GM12864 (cell line): ENCODE measurements at regions not wholly inside any gene's neighbourhood (a gene's known extent, or its start where the extent isn't known, plus 50 kb on each side); places are given as distances from the start of the nearest gene placed in this dataset.

Experiments used
- DNase-seq: peaks from one replicate; pipeline ENCODE4 v3.0.0-alpha.2; 2011; ENCODE audit warnings: low read depth
- H3K4me3 ChIP-seq: 2 replicates; pipeline ENCODE4 v1.5.1; 2011; ENCODE audit warnings: mild to moderate bottlenecking, low read depth, low read length, control low read depth
- TF ChIP-seq, protein P1 (sequence below): IDR thresholded peaks from 2 replicates; pipeline ENCODE4 v1.5.1; 2011; ENCODE audit warnings: low read depth, mild to moderate bottlenecking, moderate library complexity, low read length, control low read depth, inconsistent platforms; ENCODE audit errors: missing control alignments

DNA sequence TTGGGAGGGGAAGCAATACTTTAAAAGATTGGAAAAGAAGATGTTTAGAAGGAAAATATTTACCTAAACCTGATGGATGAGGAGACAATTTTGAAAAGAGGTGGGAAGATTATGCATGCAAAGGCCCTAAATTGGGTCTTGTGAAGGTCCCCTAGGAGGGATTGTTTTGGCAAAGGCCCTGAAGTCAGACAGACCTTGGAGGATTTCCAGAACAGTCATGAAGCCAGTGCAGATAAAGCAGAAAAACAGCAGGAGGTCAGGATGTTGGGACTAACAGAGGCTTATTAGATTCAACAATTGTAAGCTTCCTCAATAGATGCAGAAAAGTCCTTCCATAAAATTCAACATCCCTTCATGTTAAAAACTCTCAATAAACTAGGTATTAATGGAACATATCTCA is 361.0 kb upstream of the CDH6 start:
- H3K4me3 ChIP-seq: no peak overlapping the region
- no peak for DNase-seq
- TF ChIP-seq, protein P1, sequence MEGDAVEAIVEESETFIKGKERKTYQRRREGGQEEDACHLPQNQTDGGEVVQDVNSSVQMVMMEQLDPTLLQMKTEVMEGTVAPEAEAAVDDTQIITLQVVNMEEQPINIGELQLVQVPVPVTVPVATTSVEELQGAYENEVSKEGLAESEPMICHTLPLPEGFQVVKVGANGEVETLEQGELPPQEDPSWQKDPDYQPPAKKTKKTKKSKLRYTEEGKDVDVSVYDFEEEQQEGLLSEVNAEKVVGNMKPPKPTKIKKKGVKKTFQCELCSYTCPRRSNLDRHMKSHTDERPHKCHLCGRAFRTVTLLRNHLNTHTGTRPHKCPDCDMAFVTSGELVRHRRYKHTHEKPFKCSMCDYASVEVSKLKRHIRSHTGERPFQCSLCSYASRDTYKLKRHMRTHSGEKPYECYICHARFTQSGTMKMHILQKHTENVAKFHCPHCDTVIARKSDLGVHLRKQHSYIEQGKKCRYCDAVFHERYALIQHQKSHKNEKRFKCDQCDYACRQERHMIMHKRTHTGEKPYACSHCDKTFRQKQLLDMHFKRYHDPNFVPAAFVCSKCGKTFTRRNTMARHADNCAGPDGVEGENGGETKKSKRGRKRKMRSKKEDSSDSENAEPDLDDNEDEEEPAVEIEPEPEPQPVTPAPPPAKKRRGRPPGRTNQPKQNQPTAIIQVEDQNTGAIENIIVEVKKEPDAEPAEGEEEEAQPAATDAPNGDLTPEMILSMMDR: no peak

GRCh38 chr5:30831605-30832004 is 361.9 kb upstream of the CDH6 start:
- no peak for DNase-seq
- TF ChIP-seq, protein P1: no peak
- no peak overlapping the region for H3K4me3 ChIP-seq

DNA sequence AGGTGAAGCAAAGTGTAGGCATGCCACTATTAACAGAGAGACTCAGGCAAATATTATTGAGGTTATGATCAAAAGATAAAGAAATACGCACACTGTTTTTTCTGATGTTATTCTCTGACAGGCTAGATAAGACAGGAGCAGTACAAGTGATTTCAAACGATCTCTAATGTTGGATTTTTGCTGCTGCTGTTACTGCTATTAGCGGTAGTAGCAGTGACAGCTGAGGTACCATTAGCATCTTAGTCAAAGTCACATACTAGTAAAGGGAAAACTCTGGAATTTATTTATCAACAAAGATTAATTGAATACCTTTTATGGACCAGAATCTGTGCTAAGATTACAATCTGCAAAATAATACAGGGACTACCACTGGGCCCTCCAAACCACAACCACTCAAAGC is 362.4 kb upstream of the CDH6 start:
- no peak for DNase-seq
- H3K4me3 ChIP-seq: no peak overlapping the region
- TF ChIP-seq, protein P1: no peak

DNA sequence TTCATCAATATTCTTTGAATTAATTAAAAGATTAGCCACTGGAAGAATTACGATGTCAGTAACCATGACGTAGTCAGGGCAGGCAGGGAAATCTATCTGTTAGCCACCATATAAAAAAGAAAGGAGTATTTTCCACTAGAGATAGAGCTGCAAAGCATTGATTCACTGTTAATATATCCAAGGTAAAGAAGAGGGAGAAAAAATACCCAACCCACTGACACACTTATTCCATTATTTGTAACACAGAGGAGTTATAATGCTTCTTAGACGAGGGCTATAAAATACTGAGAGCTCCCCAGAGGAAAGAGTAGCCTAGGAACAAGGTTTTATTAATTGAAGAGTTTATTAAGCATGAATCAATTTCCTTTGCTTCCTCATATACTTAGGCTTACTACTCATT is 382.2 kb upstream of the CDH6 start:
- TF ChIP-seq, protein P1: no peak

DNA sequence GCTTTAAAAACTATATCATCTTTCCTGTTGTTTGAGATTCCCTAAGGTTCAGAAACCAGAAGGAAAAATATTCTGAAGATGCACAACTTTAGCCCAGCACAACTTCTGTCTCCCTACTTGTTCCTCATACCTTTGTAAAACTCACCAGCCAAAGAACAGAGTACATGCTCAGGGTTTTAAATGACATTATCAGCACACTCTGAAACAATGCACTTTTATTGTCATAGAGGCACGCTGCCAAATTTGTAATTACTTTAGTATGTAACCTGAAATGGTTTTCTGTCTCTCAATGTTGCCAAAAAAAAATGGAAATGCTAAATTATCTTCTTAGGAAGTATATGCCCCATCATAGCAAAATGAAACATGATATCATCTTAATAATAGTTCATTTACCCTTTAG is 383.6 kb upstream of the CDH6 start:
- no peak for DNase-seq
- H3K4me3 ChIP-seq: no peak overlapping the region
- TF ChIP-seq, protein P1: no peak

More for the DNA sequence above, 382.2 kb upstream of the CDH6 start:
- no peak for DNase-seq
- H3K4me3 ChIP-seq: no peak overlapping the region

DNA sequence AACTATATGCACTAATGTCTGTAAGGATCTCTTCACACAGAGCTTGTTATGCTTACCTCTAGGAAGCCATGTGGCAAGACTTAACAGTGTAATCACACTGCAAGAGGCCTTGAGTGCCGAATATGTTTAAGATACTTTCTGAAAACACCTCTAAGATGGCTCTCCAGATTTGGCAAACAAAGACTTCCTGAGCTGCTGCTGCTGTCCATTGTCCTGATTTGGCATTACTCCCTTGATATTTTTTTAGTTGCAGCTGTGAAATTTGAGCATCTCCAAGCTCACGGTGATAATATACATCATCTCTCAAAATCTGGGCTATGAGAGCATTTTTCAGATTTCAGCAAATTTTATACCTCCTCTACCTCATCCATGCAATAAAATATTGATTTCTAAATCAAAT is 384.5 kb upstream of the CDH6 start:
- H3K4me3 ChIP-seq: no peak overlapping the region
- TF ChIP-seq, protein P1: no peak
- no peak for DNase-seq

GRCh38 chr5:30804739-30805505 is 388.6 kb upstream of the CDH6 start:
- H3K4me3 ChIP-seq: no peak overlapping the region
- no peak for DNase-seq
- TF ChIP-seq, protein P1: no peak
